GM04503 (cell line): ENCODE measurements at regions not wholly inside any gene's neighbourhood (a gene's known extent, or its start where the extent isn't known, plus 50 kb on each side); places are given as distances from the start of the nearest gene placed in this dataset.

ENCODE experiments used
- DNase-seq: peaks from one replicate; pipeline ENCODE4 v3.0.0-alpha.2; 2012; ENCODE audit warnings: low read depth

GRCh38 chr6:4295783-4296155 lies 160.4 kb upstream of the ECI2 start:
- DNase-seq = no peak

- DNase-seq = no peak
Measured at GRCh38 chr6:4295058-4295782, 159.8 kb upstream of the ECI2 start.

- DNase-seq = no peak
Measured at GRCh38 chr6:4294636-4295035, 159.3 kb upstream of the ECI2 start.

- no peak for DNase-seq
Measured at GRCh38 chr6:4291453-4292403, 156.4 kb upstream of the ECI2 start.

- DNase-seq = no peak
Measured at GRCh38 chr6:4289770-4290320, 154.5 kb upstream of the ECI2 start.

GRCh38 chr6:4287811-4288244 lies 152.5 kb upstream of the ECI2 start:
- no peak for DNase-seq

GRCh38 chr6:4287372-4287771 lies 152.0 kb upstream of the ECI2 start:
- no peak for DNase-seq

- no peak for DNase-seq
Measured at GRCh38 chr6:4282926-4283325, 147.6 kb upstream of the ECI2 start.

GRCh38 chr6:4281341-4282293 lies 146.2 kb upstream of the ECI2 start:
- DNase-seq = no peak

- DNase-seq = peak; percentile 39
Measured at GRCh38 chr6:4280707-4281106, 145.3 kb upstream of the ECI2 start.

GRCh38 chr6:4280031-4280430 lies 144.7 kb upstream of the ECI2 start:
- no peak for DNase-seq

GRCh38 chr6:4274382-4275082 lies 139.2 kb upstream of the ECI2 start:
- DNase-seq = no peak

GRCh38 chr6:4272996-4273395 lies 137.6 kb upstream of the ECI2 start:
- no peak for DNase-seq

GRCh38 chr6:4271761-4272470 lies 136.5 kb upstream of the ECI2 start:
- DNase-seq = no peak

- peak; percentile 11 for DNase-seq
Measured at GRCh38 chr6:4270776-4271175, 135.4 kb upstream of the ECI2 start.

GRCh38 chr6:4270001-4270400 lies 134.6 kb upstream of the ECI2 start:
- no peak for DNase-seq

- no peak for DNase-seq
Measured at GRCh38 chr6:4268171-4268570, 132.8 kb upstream of the ECI2 start.

GRCh38 chr6:4265740-4266139 lies 130.4 kb upstream of the ECI2 start:
- no peak for DNase-seq

GRCh38 chr6:4264601-4265000 lies 129.2 kb upstream of the ECI2 start:
- DNase-seq = no peak

GRCh38 chr6:4264081-4264480 lies 128.7 kb upstream of the ECI2 start:
- DNase-seq = no peak

- no peak for DNase-seq
Measured at GRCh38 chr6:4262526-4262925, 127.2 kb upstream of the ECI2 start.
